ENCODE measurements at regions not wholly inside any gene's neighbourhood (a gene's known extent, or its start where the extent isn't known, plus 50 kb on each side); places are given as distances from the start of the nearest gene placed in this dataset.

DNA sequence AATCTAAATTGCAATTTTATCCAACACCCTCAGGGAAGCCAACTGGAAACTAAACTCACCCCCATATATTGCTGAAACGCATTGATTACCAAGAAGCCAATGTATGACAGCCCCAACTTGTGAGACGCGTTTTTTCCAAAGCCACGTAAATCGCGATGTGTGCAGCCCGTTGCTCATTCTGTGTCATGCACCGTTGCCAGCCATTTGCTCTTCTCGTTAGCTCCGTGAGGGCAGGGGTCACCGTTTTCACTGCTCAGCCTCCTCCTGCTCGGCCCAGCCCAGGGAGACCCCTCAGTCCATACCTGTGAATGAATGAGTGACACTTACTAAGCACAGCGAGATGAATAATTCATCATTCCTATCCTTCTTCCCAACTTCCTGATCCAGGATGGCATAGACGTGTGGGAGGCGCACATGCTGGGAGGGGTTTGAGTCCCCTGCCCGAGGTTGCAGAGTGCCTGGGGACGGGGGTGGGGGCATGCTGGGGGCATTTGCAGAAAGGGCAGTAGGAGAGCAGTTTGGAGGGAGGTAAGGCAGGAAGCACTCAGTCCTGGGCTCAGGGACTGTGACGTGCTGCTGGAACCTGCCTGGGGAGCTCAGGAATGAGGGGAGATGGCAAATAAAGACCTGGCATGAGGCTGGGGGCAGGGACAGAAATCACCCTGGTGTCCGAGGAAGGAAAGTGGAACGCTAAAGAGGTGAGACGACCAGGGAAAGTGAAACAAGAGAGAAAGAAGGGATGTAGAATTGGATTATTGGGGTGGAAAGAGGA is 104.2 kb upstream of the SDK1 start:
- DNase-seq: no peak

DNA sequence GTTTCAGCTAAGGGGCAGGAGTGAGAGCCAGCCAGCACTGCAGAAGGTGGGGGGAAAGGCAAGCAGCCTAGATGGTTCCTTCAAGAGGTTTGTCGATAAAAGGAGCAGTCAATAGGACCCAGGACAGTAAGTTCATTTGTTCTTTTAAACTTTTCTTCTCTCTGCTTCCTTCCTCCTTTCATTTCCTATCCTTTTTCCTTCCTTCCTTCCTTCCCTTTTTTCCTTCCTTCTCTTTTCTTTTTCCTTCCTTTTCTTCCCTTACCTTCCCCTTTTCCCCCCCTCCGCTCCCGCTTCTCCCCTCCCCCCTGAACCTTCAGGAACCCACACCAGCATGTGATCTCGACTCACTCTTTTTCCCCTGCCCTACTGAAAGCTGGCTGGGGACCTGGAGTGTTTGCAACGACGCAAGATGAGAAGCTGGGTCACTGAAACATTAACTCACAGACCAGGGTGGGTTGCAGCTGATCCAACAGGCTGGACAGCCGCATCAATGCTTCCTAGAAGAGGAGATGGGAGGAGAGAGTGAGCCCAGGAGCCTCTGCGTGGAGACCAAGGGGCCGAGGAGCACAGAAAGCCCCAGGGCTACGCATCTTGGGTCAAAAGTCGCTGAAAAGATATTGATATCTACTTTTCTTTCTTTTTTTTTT is 103.4 kb upstream of the SDK1 start:
- DNase-seq: no peak

DNA sequence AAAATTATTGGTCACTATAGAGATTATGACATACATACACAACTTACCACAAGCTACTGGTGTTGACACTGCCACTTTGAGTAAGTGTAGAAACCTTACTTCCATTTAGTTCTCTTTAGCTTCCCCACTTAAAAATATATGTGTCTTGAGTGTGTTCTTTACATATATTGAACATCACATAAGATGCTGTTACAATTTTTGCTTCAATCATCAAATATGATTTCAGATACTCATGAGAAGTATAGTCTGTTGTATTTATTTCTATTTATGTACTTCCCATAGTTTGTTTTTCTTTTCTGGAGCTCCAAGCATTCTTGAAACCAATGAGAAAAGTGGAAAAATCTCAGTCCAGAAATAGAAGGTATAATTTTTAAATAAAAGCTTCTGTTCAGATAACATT is 102.7 kb upstream of the SDK1 start:
- no peak for DNase-seq

DNA sequence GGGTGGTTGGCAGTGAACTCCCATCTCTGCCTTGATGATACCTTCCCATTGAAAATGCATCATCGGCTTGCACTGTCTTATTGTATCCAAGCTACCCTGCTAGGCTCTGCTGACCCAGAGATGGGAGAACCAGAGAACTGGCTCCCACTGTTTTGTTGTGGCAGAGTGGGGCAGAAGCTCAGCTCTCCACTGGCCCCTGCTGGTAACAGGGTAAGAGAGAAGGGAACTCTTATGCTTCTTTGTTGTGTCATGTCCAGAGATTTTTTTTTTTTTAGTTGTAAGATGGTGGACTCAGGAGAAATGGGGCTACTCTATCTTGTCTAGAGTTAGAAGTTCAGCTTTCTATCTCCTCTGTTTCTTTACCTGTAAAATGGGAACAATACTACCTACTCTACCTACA is 100.5 kb upstream of the SDK1 start:
- DNase-seq: no peak

DNA sequence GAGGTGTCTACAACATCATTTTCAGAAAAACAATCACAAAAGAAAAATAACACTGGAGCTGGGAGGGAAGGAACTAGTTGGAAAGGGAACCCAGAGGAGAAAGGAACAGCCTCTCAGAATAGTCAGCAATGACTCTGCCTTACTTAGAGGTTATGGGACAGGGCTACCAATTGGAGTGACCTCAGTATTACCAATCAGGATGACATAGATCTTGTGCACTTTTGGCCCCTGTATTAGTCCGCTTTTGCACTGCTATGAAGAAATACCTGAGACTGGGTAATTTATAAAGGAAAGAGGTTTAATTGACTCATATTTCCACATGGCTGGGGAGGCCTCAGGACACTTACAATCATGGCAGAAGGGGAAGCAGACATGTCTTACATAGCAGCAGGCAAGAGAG is 99.7 kb upstream of the SDK1 start:
- DNase-seq: no peak

DNA sequence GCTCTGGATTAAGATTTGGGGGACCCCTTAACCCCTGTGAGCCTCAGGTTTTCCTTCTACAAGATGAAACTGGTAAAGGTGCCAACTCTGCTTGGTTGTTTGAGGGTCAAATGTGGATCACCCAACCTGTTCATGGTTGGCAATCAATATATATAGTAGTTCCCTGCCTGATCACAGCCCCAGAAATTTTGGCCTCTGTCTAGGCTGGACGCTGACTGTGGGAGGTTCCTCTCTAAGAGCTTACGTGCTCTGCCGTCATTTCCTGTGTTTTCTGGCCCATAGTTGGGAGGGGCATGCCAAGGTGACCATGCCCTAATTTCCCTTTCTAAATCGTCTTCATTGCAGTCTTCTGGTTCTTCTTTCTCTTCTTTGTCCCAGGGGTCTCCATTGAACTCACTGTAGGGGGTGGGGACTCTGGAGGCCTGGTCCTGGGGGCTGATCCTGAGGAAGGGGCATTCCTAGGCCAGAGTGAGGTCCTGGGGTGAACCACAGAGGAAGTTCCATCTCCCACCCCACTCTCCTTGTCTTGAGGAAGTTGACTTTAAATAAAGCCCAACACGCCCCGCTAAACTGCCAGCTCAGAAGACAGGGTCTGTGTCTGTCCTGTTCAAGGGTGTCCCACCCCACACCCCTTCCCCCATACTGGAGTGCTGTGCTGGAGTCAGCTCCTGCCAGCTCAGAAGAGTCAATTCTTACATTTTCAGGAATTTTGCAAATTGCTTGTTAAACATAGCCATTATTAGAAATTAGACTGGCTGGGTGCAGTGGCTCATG is 98.9 kb upstream of the SDK1 start:
- no peak for DNase-seq

DNA sequence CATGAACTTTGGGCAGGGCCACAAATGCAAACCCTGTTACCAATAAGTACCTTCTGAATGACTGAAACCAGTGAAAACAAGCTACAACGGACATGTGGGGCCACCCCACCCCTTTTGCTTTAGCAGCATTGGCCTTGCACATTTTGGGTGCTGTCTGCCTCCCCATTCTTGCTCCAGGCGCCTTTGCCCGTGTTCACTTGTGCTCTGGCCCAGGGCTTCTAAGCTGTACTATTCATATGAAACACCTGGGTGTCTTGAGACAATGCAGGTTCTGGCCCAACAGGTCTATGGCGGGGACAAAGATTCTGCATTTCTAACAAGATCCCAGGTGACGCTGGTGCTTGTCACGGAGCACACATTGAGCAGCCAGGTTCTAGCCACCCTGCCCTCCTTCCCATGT is 96.5 kb upstream of the SDK1 start:
- DNase-seq: no peak

DNA sequence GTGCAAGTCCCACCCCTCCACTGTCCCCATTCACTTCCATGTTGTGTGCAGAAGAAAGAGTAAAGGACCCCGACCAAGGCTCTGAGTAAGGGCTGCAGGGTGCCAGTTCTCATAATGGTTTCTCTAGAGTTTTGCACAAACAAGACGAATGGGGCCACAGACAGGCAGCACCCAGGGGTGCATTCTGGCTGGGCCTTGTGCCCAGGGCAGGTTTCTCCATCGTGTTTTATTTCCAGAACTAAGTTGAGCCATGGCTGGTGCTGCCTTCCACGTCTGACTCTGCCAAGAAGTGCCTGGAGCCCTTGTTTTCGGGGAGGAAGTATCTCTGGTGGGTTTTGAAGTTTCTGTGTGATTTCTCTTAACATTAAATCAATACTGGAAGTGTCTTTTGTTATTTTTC is 95.0 kb upstream of the SDK1 start:
- DNase-seq: no peak

DNA sequence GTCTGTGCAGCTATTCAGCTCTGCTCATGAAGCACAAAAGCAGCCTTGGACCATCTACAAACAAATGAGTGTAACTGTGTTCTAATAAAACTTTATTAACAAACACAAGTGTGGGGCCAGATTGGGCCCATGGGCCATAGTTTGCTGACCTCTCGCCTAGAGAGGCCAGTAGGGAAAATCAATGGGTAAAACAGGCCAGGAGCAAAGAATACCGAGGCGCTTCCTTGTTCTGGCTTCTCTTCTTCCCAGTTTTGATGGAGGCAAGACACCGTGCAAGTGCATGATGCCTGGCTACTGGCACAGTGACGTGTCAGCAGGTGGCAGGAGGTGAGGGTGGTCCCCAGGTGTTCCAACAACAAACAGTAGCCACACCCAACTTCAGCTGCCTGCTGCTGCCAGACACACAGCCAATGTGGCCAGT is 94.3 kb upstream of the SDK1 start:
- no peak for DNase-seq

DNA sequence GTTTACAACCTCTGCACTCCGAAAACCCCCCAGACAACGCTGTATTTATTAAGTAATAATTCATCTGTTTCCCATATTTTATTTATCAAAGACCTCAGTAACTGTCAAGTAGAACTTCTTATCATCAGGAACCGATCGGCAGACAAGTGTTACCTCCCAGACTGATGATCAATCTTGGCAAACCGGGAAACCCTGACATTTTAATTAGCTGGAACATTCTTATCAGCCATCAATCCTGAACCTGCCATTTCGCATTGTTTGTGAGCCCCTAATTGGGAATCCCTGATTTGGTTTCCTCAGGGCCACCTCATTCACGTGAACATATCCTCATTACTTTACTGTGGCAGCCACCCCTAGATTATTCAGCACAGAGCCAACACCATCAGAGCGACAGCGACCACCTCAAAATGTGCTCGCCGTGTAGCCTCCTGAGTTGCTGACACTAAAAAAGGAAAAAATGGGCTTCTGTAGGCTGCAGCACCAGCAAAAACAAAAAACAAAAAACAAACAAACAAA is 93.6 kb upstream of the SDK1 start:
- DNase-seq: no peak

DNA sequence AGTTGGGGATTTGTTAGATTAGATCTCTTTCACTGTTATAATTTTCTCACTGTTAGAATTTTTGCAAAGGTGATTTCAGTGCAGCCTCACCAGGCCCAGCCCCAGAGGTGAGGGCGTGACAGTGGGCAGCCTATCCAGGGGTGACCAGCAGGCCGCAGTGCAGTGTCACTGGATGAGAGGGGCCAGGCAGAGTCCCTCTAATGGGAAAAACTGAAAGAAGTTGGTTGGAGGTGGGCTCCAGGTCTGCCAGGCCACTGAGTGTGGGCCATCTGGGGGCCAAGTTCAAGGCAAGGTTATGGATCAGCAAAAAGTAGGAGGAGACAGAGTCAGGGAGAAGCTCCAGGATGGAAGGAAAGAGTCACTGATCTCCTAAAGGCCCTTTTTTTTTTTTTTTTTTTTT is 90.5 kb upstream of the SDK1 start:
- DNase-seq: no peak

DNA sequence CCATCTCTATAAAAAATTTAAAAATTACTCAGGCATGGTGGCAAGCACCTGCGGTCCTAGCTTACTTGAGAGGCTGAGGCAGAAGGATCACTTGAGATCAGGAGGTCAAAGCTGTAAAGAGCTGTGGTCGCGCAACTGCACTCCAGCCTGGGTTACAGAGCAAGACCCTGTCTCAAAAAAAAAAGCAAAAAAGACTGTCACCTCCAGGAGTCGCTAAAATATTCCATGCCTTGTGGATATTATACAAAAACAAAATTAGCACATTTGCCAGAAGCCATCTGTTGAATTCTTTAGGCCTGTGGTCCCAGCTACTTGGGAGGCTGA is 87.0 kb upstream of the SDK1 start:
- no peak for DNase-seq

DNA sequence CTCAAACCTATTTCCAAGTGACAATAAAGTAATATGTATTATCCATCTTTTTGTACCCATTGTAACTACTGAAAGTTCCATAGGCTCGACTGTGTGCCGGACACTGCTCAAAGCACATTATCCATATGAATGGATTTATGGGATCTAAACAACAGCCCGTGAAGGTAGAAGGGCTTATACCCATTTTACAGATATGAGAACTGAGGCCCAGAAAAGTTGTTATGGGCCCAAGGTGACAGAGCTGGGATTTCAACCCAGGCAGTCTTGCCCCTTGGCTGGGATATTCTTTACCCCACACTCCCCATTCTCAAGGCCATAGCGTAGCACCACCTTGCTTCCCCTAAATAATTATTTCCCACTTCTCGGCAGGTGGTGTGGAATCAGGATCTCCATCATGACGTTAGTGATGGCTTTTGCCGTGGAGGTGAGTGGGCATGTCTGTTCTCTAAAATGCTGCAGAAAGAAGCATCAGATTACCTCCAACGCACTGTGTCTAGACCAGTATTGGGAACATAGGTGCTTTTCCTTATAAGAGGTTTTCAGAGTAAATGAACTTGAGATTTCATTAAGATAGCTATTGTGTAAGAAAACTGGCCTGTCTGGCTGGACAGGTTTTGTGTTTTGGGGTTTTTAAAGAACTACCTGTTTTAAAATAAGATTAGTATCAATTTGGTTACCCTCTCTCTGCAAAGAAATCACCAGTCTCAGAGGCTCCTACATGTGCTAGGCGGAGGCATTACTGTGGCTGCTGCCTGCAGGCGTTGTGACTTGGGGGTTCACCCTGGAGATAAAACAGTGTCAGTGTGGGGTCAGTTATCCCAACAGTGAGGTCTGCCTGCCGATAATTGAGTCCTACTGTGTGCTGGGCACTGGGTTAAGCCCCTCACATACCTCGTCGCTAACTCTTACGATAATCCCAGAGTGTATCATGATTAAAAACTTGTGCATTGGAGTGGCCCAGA is 85.1 kb upstream of the SDK1 start:
- DNase-seq: no peak

DNA sequence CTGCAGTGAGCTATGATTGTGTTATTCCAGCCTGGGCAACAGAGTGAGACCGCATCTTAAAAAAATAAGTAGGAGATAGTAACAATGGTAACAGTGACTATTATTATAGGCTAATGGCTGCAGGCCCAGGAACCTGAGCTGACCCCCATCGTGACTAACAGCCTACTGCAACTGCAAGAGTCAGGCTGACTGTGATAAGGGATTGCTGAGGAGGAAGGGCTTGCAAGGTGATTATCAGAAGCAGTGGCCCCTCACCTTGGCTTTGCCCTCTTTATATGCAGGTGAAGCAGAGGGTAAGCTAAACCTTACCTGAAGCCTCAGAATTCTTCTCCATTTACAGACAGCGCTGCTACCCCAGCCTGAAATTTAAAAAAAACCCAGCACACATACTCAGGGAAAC is 83.9 kb upstream of the SDK1 start:
- DNase-seq: no peak

DNA sequence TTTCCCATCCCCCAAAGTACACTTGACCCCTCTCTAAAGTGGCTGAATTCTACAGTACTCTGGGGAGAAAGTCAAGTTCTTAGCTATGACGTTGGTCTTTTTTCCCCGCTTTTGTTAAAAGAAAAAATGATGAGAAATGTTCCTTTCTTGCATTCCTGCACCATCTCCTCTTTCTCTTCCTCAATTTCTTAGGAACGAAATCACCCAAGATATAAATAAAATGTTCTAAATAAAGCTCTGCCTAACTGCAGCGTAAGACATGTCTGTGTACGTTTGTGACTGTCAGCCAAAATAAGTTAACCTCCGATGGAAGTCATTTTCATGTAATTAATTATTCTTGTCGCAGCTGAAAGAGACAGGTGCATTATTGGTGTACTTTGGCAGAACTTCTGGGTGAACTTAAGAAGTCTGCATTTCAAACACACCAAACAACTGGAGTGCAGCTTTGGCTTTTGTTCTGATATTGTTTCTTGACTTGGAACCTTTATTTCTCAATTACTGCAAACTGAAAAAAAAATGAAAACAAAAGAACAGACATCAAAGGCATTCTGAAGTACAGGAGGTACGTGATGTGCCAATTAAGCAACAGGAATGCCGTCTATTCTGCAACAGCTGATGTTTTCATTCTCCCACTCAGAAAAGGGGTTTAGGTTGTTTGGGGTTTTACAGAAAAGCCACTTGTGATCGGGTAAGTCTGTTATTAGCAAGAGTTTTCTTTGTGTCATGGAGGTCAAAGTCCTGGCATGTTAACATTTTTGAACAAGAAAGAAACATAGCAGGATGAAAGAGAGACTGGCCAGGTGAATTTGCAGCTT is 82.4 kb upstream of the SDK1 start:
- DNase-seq: no peak

DNA sequence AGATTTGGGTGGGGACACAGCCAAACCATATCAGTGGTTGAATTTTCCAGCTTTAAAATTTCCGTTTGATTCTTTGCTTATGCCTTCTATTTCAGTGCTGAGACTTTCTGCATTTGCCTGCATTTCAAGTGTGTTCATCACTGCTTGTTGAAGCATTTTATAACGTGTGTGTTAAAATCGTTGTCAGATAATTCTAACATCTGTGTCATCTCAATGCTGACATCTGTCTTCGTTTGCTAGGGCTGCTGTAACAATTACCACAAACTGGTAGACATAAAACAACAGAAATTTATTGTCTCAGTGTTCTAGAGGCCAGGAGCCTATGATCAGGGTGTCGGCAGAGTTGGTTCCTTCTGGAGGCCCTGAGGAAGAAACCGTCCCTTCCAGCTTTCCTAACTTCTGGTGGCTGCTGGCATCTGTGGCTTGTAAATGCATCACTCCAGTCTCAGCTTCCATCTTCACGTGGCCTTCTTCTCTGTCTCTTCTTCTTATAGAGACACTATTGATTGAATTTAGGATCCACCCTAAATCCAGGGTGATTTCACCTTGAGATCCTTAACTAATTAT is 71.1 kb upstream of the SDK1 start:
- DNase-seq: no peak

DNA sequence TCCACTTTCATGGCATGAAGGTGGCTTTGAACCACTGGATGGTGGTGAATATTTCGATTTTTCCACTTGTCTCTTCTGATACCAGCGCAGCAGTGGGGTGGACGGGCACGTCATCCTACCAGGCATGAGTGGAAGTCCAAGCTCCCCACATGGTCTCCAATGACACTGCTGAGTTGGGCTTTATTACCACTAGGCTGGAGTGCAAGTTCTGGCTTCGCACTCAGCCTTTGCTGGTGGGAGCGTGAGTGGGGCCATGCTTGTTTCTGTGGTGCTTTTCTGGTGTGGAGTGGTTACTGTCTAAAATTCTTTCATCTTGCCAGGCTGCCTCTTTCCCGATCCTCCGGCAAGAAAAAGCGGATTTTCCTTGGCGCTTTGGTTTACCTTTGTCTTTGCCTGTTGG is 70.1 kb upstream of the SDK1 start:
- DNase-seq: no peak

DNA sequence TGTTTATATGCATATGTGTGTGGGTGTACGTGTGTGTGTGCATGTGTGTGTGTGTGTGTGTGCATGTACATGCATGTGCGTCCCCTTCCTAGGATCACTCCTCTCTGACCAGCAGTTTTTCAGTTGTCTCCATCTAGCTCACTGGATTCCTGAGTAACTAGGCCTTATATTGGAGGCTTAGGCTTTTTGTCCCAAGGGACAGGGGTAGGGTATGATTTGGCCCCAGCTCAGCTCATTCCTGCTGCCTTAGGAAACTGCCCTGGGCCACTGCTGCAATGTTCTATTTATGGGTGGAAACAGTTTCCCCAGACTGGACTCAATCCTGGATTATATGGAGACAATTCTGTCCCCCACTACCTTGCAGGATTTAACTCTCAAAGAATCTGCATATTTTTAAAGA is 68.8 kb upstream of the SDK1 start:
- DNase-seq: no peak

DNA sequence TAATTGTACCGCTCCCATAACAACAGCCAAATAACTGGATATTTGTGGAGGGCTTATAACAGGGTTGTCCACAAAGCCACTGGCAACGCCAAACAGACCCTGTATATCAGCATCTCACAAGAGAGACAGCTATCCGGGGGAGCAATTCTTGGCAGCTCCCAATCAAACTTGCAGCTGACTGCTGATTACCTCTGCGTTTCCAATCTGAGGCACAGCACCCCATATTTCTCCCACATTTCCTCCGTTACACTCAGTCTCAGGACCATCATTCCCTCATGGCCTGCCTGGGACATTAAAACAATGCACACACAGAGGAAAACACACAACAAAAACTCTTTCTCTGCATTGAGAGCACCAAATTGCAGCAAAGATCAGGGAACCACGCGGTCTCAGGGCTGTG is 67.8 kb upstream of the SDK1 start:
- DNase-seq: no peak

DNA sequence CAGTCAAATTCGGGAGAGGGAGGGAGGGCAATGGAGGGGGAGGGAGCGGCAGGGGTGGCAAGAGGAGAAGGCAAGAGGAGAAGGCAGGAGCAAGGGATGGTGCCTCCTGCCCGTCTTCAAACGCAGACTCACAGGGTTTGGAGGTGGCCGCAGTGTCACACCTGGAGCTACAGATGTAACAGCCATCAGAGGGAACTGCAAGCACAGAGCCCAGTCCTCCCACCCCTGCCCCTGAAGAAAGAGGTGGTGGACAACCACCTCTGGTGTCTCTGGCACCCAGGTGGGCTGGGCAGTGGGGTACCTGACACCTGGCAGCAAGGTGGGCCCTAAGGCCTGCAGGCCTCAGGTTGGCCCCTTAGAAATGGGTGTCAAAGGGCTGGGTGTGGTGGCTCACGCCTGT is 67.0 kb upstream of the SDK1 start:
- DNase-seq: no peak

DNA sequence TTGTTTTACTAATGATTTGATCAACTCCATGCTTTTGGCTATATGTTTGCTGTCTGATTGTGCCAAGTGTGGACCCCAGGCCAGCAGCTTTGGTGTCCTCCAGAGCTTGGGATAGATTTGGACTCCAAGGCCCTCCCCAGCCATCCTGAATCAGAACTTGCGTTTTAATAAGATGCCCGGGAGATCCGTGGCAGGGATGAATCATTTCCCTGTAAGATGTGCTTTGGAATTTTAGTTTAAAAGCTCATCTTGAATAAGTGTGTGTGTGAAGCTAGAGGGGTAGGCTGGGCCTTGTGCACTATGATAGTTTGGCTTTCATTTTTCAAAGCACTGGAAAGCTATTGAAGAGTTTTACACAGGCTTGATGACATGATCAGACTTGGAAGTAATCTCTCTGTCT is 66.2 kb upstream of the SDK1 start:
- no peak for DNase-seq

DNA sequence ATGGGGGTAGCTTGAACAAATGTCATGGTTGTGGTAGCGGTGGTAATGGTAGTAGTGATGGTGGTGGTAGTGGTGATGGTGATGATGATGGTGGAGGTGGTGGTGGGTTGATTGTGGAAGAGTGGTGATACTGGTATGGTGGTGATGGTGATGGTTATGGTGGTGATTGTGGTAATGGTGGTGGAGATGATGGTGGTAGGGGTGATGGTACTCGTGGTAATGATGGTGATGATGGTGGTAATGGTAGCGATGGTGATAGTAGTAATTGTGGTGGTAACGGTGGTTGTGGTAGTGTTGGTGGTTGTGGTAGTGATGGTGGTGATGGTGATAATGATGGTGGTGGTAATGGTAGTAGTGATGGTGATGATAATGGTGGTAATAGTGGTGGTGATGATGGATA is 65.7 kb upstream of the SDK1 start:
- DNase-seq: no peak

Data from activated CD4-positive, CD25-positive, alpha-beta regulatory T cell (primary cell).